GM12891 (cell line): ENCODE measurements at regions not wholly inside any gene's neighbourhood (a gene's known extent, or its start where the extent isn't known, plus 50 kb on each side); places are given as distances from the start of the nearest gene placed in this dataset.

Experiments
- PAX5 ChIP-seq: IDR thresholded peaks from 2 replicates; pipeline ENCODE4 v1.6.1; 2011; ENCODE audit warnings: low read length, moderate library complexity, mild to moderate bottlenecking; ENCODE audit not compliant: insufficient read depth, severe bottlenecking
- POLR2A ChIP-seq: IDR thresholded peaks from 2 replicates; pipeline ENCODE4 v1.6.1; 2011; ENCODE audit warnings: low read depth, low read length, control low read depth
- POLR2AphosphoS5 ChIP-seq: IDR thresholded peaks from 2 replicates; pipeline ENCODE4 v1.6.1; 2011; ENCODE audit warnings: low read depth, low read length, control low read depth
- TAF1 ChIP-seq: IDR thresholded peaks from 2 replicates; pipeline ENCODE4 v1.6.1; 2011; ENCODE audit warnings: low read depth, low read length, control low read depth

DNA sequence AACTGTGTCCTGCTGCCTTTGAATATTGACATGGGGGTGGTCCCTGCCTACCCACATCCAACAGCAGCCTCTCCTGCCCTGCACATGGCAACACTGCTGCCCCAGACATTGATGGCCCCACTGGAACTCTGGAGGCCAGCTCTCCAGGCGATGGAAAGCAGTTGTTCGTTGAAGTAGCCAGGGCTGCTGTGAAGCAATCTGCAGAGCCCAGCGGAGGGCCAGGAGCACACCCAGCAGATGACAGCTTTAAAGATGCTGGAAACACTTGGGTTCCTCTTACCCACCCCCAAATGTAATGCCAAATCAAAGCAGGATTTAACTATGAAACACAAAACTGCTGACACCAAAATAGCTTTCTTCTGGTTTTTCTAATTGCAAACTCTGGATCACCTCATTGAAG, 165.6 kb upstream of the NAV2 start:
- TF ChIP-seq TAF1 (no peak), POLR2A (no peak), POLR2AphosphoS5 (no peak), PAX5 (no peak)
